Memory B cell (primary cell): ENCODE measurements at regions not wholly inside any gene's neighbourhood (a gene's known extent, or its start where the extent isn't known, plus 50 kb on each side); places are given as distances from the start of the nearest gene placed in this dataset.
"Not testable (repeated sequence)": the region's sequence is repeated elsewhere in the genome, so short reads cannot be mapped to it uniquely, and the experiment has no call there.

ENCODE experiments used
- ATAC-seq: fragments of 150-1000 bp; cut with Tn5 transposase; 2 replicates; pipeline ENCODE4 v1.10.0; 2021; ENCODE audit warnings: low read depth, mild to moderate bottlenecking, moderate library complexity
- DNase-seq, 2 donors: peaks; one replicate each; pipeline ENCODE4 v3.0.0; 2022; ENCODE audit warnings: low spot score in 2 of 2
- H3K27ac Mint-ChIP-seq: one replicate; pipeline ENCODE4 v1.8.0; 2022; ENCODE audit warnings: mild to moderate bottlenecking, moderate library complexity, mixed read lengths
- H3K27me3 Mint-ChIP-seq: one replicate; pipeline ENCODE4 v1.8.0; 2022; ENCODE audit warnings: mixed read lengths
- H3K36me3 Mint-ChIP-seq: one replicate; pipeline ENCODE4 v1.8.0; 2022; ENCODE audit warnings: mild to moderate bottlenecking, mixed read lengths
- H3K4me1 Mint-ChIP-seq: one replicate; pipeline ENCODE4 v1.8.0; 2022; ENCODE audit warnings: mixed read lengths
- H3K4me3 Mint-ChIP-seq: one replicate; pipeline ENCODE4 v1.8.0; 2022; ENCODE audit warnings: mild to moderate bottlenecking, moderate library complexity, mixed read lengths
- H3K9me3 Mint-ChIP-seq: one replicate; pipeline ENCODE4 v1.8.0; 2022; ENCODE audit warnings: mixed read lengths

DNA sequence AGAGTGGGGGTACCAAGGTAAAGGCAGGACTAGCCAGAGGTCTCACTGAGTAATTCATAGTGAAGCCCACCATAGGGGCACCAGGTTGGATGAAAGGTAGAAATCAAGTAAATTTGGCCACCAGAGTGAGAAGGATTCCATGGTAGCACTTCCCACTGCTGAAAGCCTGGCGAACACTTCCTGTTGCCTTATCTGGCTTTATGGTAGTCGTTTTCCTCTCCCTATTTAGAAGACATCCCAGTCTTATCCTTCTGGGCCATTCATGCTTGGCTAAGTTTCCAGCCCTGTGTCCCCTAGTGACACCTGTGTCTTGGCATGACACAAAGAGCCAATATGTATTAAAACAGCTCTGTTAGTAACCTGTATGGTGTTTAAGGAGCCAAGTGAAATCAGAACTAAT, 74.3 kb upstream of the SIPA1L2 start:
- no peaks in the 10 kb centered on the region for H3K4me1 Mint-ChIP-seq
- DNase-seq (no peak), ATAC-seq (no peak)
- peaks cover 2% of the 10 kb centered on the region for H3K9me3 Mint-ChIP-seq
- no peak overlapping the region for H3K4me3 Mint-ChIP-seq
- no peak overlapping the region for H3K27ac Mint-ChIP-seq
- H3K36me3 Mint-ChIP-seq, result no peaks in the 10 kb centered on the region
- peaks cover 8% of the 10 kb centered on the region for H3K27me3 Mint-ChIP-seq

DNA sequence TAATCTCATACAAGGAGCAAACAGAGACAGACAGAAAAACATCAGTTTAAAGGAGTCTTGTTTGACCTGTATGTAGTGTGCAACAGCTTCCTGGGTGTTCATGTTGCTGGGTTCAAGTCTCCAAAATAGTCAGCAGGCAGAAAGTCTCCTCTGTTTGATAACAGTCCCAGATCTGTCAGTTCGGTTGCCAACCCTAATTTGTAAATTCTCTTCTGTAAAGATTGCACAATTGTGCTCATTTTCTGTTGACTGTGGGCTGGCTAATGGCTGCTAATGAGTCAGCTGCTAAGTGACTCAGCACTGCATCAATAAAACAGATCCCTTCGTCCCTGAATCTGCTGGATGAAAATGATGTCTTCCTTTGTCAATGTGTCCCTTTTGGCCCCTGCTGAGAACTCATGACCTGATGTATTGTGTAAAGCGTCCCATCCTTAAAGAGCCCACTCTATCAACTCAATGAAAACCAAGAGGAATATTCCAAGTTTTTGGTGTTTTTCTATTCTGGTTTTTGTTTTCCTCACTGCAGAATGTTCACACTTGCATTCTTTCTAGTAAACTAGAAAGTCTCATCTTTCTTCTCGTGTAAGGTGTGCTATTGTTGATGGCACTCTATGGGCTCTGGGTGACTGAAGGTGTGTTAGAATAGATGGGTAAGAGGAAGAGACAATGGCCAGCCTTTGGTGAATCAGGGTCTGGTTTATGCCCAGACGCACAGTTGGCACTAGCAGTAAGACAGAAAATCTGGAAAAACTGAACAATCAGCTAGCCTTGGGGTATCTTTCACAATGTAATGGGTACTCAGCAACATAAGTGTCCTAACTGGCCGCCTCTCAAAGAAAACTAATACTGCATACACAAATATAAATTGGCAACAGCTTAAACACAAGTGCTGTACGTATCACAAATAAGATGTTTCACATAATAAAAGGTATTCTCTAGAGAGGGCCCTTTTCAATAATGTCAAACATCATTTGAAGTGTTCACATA, 75.1 kb upstream of the SIPA1L2 start:
- no peak for ATAC-seq
- H3K27ac Mint-ChIP-seq, result no peak overlapping the region
- peaks cover 8% of the 10 kb centered on the region for H3K27me3 Mint-ChIP-seq
- no peak overlapping the region for H3K4me3 Mint-ChIP-seq
- no peaks in the 10 kb centered on the region for H3K4me1 Mint-ChIP-seq
- DNase-seq, result no peak
- H3K36me3 Mint-ChIP-seq, result no peaks in the 10 kb centered on the region
- peaks cover 2% of the 10 kb centered on the region for H3K9me3 Mint-ChIP-seq

DNA sequence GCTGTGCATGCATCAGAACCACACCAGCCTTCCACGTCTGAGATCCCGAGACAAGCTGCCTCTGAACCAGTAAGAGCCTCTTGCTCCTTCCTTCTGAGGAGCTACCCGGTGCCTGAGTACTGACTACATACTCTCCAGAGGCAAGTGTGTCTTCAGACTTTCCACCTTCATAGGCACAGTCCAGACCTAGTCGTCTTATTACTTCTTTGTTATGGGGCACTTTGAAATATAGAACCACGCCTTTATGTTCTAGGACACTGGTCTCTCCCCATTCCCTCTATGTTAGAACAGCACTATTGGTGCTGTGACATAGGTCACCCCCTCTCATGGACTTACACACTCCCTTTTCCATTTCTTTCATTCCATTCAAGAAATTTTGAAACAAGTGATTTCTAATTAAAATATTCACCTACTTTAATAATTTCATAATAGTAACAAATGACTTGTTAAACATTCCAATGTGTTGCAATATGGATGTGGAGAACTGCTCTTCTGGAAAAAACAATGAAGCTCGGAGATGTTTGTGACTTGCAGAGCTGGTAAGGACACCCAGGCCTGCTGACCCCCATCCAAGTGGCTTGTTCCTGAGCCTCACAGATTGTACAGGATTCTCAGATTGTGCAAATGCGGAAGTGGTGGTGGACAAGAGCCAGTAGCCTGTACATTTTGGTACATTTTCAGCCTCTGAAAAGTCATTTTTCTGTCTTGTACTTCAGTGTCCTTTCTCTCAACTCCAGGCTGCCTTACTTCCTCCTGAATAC, 76.1 kb upstream of the SIPA1L2 start:
- ATAC-seq (no peak), DNase-seq (no peak)
- H3K4me1 Mint-ChIP-seq, result no peaks in the 10 kb centered on the region
- H3K27me3 Mint-ChIP-seq, result peaks cover 8% of the 10 kb centered on the region
- no peak overlapping the region for H3K4me3 Mint-ChIP-seq
- peaks cover 2% of the 10 kb centered on the region for H3K9me3 Mint-ChIP-seq
- no peaks in the 10 kb centered on the region for H3K36me3 Mint-ChIP-seq
- H3K27ac Mint-ChIP-seq, result no peak overlapping the region

DNA sequence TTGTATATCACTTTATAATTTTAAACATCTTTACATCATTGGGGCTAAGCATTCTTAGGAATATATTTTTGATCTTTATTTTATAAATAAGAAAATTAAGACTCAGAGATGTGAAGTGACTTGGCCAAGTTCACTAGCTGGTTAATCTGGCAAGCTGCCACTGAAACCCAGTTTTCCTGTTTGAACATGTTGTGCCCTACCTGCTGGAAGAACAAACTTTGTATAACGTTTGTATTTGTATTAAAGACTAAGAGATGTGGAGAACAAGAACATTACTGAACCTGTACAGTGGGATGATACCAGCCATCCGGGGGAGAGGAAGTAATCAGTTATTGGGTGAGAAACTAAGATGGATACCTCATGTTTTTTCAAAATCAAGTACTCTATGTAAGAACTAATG, 77.2 kb upstream of the SIPA1L2 start:
- peaks cover 7% of the 10 kb centered on the region for H3K27me3 Mint-ChIP-seq
- no peaks in the 10 kb centered on the region for H3K36me3 Mint-ChIP-seq
- H3K27ac Mint-ChIP-seq, result no peak overlapping the region
- DNase-seq (no peak), ATAC-seq (no peak)
- H3K9me3 Mint-ChIP-seq, result no peaks in the 10 kb centered on the region
- H3K4me3 Mint-ChIP-seq, result no peak overlapping the region
- H3K4me1 Mint-ChIP-seq, result no peaks in the 10 kb centered on the region

DNA sequence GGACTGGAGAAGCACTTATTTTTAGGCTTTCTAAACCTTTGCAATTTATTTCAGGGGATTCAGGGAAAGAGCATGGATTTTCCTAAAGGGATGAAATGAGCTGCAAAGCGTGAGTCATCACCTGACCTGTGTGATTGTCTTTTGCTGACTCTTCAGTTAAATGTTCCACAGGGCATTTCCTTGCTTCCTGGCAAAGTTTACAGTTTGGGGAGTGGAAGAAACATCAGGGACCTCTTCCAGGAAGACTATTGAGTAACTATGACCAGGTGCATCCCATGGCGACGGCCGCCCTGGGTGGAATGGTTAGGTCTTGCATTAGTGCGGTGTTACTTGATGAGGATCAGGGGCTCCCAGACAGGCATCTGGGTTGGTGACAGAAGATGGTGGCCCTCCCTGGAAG, 79.5 kb upstream of the SIPA1L2 start:
- no peaks in the 10 kb centered on the region for H3K4me1 Mint-ChIP-seq
- DNase-seq (no peak), ATAC-seq (no peak)
- H3K4me3 Mint-ChIP-seq, result no peak overlapping the region
- peaks cover 4% of the 10 kb centered on the region for H3K27me3 Mint-ChIP-seq
- no peaks in the 10 kb centered on the region for H3K36me3 Mint-ChIP-seq
- no peak overlapping the region for H3K27ac Mint-ChIP-seq
- H3K9me3 Mint-ChIP-seq, result peaks cover 7% of the 10 kb centered on the region

DNA sequence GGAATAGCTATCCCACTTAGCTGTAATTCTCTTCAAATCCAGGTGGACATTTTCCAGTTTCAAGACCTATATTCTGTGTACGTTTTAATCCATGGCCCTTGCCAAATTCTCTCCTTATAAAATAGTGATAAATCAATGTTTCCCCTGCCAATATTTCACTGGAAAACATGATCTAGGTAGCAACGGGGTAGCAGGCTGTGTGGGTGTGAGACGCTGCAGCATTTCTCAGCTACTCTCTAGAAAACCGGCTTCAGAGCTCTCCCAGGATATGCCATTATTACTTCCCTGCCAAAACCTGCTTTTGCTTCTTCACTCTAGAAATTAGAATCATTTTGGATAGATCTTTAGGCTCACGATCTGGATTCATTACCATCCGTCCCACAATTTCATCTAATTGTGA, 82.1 kb upstream of the SIPA1L2 start:
- no peaks in the 10 kb centered on the region for H3K4me1 Mint-ChIP-seq
- no peak overlapping the region for H3K27ac Mint-ChIP-seq
- peaks cover 2% of the 10 kb centered on the region for H3K27me3 Mint-ChIP-seq
- DNase-seq, result no peak
- no peak overlapping the region for H3K4me3 Mint-ChIP-seq
- H3K36me3 Mint-ChIP-seq, result no peaks in the 10 kb centered on the region
- ATAC-seq, result no peak
- peaks cover 7% of the 10 kb centered on the region for H3K9me3 Mint-ChIP-seq

DNA sequence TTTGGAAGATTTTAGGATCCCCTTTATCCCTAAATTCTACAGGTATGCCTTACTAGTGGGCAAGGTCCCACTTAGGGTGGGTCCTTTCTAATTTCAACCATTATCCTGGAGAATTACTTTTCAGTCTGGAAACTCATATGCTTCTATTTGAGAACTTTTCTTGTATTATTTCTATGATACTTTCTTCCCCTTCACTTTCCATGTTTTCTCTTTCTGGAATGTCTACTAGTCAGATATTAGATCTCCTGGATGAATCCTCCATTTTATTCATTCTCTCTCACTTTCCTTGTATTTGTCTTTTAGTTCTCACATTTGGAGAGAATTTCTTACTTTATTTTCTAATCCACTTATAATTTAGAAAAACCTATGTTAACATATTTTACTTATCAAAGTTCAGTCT, 83.9 kb upstream of the SIPA1L2 start:
- peaks cover 15% of the 10 kb centered on the region for H3K9me3 Mint-ChIP-seq
- ATAC-seq (no peak), DNase-seq (no peak)
- peaks cover 7% of the 10 kb centered on the region for H3K27me3 Mint-ChIP-seq
- H3K27ac Mint-ChIP-seq, result no peak overlapping the region
- H3K36me3 Mint-ChIP-seq, result no peaks in the 10 kb centered on the region
- H3K4me1 Mint-ChIP-seq, result no peaks in the 10 kb centered on the region
- H3K4me3 Mint-ChIP-seq, result no peak overlapping the region

DNA sequence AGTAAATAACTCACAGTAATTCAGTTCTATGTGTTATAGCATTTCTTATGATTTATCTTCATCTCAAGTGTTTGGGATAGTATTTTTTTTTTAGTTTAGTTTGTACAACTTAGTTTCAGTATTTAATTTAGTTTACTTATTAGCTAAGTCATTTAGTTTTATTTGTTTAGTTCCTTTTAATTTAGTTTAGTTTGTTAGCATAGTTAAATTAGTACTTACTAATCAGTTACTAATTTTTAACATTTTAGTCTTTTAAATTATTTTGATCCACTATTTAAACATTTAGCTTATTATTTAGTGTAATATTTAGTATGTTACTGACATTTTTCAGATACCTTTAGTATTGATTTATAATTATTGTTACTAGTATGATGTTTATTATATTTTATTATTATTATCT, 85.2 kb upstream of the SIPA1L2 start:
- Mint-ChIP-seq H3K27ac (no peak overlapping the region), H3K36me3 (no peaks in the 10 kb centered on the region), H3K9me3 (peaks cover 17% of the 10 kb centered on the region), H3K4me3 (no peak overlapping the region), H3K27me3 (peaks cover 7% of the 10 kb centered on the region), H3K4me1 (no peaks in the 10 kb centered on the region)
- DNase-seq (no peak), ATAC-seq (no peak)

DNA sequence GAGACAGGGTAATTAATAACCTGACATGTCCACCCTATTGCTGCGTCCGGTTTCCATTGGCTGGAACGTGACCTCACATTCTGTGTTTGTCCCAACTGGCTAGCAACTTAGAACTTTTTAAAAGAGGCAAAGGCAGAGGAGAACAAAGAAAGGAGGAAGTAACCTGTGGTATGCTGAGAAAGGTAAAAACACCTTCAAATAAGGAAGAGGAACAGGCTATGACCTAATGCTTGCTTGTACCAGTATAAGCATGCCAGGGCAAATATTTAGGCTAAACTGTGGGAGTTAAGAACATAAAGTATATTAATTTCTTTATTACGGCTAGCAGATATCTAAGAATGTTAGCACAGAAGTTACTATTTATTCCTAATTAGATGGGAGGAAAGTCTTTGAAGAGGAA, 87.3 kb upstream of the MAP10 start:
- peaks cover 11% of the 10 kb centered on the region for H3K27me3 Mint-ChIP-seq
- H3K4me3 Mint-ChIP-seq, H3K4me1 Mint-ChIP-seq, H3K36me3 Mint-ChIP-seq, ATAC-seq, DNase-seq, H3K27ac Mint-ChIP-seq: not testable (repeated sequence)
- peaks cover 15% of the 10 kb centered on the region for H3K9me3 Mint-ChIP-seq

DNA sequence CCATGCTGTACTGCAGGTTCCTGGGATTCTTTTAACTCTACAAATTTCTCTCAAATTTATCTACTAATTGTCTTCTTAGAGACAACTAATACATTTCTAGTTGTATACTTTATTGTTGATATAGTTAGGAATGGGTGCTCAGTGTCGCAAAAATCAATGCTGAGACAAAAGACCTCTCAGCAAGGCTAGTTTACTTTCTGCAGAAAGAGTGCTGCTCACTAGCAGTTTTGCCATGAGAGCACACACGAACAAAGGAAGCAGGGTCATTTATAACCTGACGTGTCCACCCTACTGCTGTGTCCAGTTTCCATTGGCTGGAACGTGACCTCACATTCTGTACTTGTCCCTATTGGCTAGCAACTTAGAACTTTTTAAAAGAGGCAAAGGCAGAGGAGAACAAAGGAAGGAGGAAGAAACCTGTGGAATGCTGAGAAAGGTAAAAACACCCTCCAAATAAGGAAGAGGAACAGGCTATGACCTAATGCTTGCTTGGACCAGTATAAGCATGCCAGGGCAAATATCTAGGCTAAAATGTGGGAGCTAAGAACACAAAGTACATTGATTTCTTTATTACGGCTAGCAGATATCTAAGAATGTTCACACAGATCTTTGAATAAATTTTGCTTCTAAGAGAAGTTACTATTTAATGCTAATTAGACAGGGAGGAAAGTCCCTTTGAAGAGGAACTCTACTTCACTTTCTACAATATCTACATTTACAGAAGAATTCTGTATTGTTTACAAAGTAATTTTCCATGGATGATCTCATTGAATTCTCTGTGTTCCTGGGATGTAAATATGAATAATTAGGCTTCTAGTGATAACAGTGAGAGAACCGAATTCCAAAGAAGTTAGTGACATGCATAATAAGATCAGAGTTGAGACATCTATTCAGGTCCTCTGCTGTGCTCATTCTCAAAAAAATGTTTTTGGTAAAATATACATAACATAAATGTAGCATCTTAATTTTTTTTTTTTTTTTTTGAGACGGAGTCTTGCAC, 86.0 kb upstream of the MAP10 start:
- no peaks in the 10 kb centered on the region for H3K36me3 Mint-ChIP-seq
- H3K27ac Mint-ChIP-seq, result no peak overlapping the region
- ATAC-seq (no peak), DNase-seq (no peak)
- H3K27me3 Mint-ChIP-seq, result peaks cover 11% of the 10 kb centered on the region
- peaks cover 11% of the 10 kb centered on the region for H3K9me3 Mint-ChIP-seq
- no peak overlapping the region for H3K4me3 Mint-ChIP-seq
- no peaks in the 10 kb centered on the region for H3K4me1 Mint-ChIP-seq

DNA sequence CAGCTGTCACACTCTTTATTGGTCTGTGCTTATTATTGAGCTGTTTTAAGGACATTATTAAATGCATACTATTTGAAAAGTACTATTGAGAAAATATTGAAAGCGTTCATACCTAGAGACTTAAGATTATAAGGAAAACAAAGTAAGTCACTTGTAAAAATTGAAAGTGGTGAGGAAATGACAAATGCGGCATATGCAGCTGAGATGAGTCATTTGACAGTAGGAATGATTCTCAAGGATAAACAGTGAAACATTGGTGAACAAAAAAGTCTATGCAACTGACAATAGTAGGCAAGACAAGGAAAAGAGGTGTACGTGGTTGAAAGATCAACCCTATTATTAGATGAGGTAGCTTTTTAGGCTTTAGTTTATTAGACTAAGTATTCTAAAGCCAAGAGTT, 82.6 kb upstream of the MAP10 start:
- no peak for ATAC-seq
- H3K4me3 Mint-ChIP-seq, result no peak overlapping the region
- H3K4me1 Mint-ChIP-seq, result no peaks in the 10 kb centered on the region
- no peak for DNase-seq
- H3K27me3 Mint-ChIP-seq, result peaks cover 5% of the 10 kb centered on the region
- H3K36me3 Mint-ChIP-seq, result no peaks in the 10 kb centered on the region
- peaks cover 6% of the 10 kb centered on the region for H3K9me3 Mint-ChIP-seq
- H3K27ac Mint-ChIP-seq, result no peak overlapping the region

DNA sequence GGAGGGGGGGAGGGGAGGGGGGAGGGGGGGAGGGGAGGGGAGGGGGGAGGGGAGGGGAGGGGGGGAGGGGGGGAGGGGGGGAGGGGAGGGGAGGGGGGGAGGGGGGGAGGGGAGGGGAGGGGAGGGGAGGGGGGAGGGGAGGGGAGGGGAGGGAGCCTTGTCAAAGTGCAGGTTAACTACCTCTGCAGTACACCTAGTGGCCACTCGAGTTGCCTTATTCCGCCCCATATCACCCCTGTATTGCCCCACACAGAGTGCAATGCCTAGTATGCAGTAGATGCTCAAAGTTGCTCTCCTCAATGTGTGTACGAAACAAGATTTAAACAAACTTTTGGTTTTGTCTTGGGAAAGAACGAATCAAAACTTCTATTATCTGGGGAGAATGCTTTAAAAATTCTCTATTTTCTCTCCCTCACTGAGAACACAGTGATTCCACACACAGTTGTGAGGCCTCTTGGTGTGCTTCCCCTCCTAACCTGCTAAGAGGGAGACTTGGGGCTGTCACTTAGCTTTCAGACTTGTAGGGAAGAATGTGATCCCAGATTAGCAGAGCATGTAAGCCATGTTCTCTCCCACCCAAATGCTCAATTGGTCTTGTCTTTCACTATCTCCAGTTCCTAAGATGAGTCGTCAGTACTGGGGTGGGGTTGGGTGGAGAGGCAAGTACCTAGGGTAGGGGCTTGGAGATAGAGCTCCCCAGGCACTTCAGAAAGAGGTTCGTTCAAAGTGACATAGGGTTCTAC, 79.7 kb upstream of the MAP10 start:
- Mint-ChIP-seq H3K4me1 (no peaks in the 10 kb centered on the region), H3K9me3 (no peaks in the 10 kb centered on the region), H3K4me3 (no peak overlapping the region), H3K36me3 (no peaks in the 10 kb centered on the region), H3K27me3 (peaks cover 13% of the 10 kb centered on the region), H3K27ac (peak overlapping the region; percentile 55)
- DNase-seq (no peak), ATAC-seq (no peak)
